GM23248 (cell line): ENCODE measurements at regions not wholly inside any gene's neighbourhood (a gene's known extent, or its start where the extent isn't known, plus 50 kb on each side); places are given as distances from the start of the nearest gene placed in this dataset.

Experiments
- DNase-seq: peaks from one replicate; pipeline ENCODE4 v3.0.0-alpha.2; 2015
- H2AFZ ChIP-seq: fragments of 200-600 bp; sonication (generic); 2 replicates; pipeline ENCODE4 v1.6.1; 2016; ENCODE audit warnings: antibody characterized with exemption
- H3F3A ChIP-seq: fragments of 200-600 bp; sonication (generic); 2 replicates; pipeline ENCODE4 v1.6.1; 2016; ENCODE audit warnings: mild to moderate bottlenecking, antibody characterized with exemption, mixed run types; ENCODE audit not compliant: insufficient read depth
- H3K27ac ChIP-seq: fragments of 200-600 bp; sonication (generic); 2 replicates; pipeline ENCODE4 v1.5.1; 2016; ENCODE audit warnings: mild to moderate bottlenecking
- H3K27me3 ChIP-seq: fragments of 200-600 bp; sonication (generic); replicated peaks from 2 replicates; pipeline ENCODE4 v1.6.1; 2016; ENCODE audit warnings: mild to moderate bottlenecking; ENCODE audit not compliant: insufficient read depth
- H3K36me3 ChIP-seq: fragments of 200-600 bp; sonication (generic); 2 replicates; pipeline ENCODE4 v1.6.1; 2016; ENCODE audit warnings: low read depth, mild to moderate bottlenecking
- H3K4me1 ChIP-seq: fragments of 200-600 bp; sonication (generic); 2 replicates; pipeline ENCODE4 v1.6.1; 2016; ENCODE audit warnings: mild to moderate bottlenecking; ENCODE audit not compliant: insufficient read depth
- H3K4me2 ChIP-seq: fragments of 200-600 bp; sonication (generic); one replicate; pipeline ENCODE4 v1.6.1; 2016; ENCODE audit warnings: mild to moderate bottlenecking; ENCODE audit not compliant: unreplicated experiment
- H3K4me3 ChIP-seq: fragments of 200-600 bp; sonication (generic); 2 replicates; pipeline ENCODE4 v1.5.1; 2016; ENCODE audit warnings: mild to moderate bottlenecking
- H3K79me2 ChIP-seq: fragments of 200-600 bp; sonication (generic); 2 replicates; pipeline ENCODE4 v1.6.1; 2016; ENCODE audit warnings: mild to moderate bottlenecking; ENCODE audit not compliant: insufficient read depth
- H3K9ac ChIP-seq: fragments of 200-600 bp; sonication (generic); 2 replicates; pipeline ENCODE4 v1.6.1; 2016; ENCODE audit warnings: mild to moderate bottlenecking
- H3K9me2 ChIP-seq: fragments of 200-600 bp; sonication (generic); 2 replicates; pipeline ENCODE4 v1.6.1; 2016; ENCODE audit warnings: mixed run types, mild to moderate bottlenecking, moderate library complexity; ENCODE audit not compliant: insufficient read depth
- H3K9me3 ChIP-seq: fragments of 200-600 bp; sonication (generic); one replicate; pipeline ENCODE4 v1.6.1; 2017; ENCODE audit warnings: low read depth
- H4K20me1 ChIP-seq: fragments of 200-600 bp; sonication (generic); 2 replicates; pipeline ENCODE4 v1.6.0; 2016; ENCODE audit not compliant: insufficient read depth
- EZH2 ChIP-seq: fragments of 200-600 bp; sonication (generic); IDR thresholded peaks from 2 replicates; pipeline ENCODE4 v1.6.1; 2018; ENCODE audit warnings: antibody characterized with exemption, mild to moderate bottlenecking; ENCODE audit not compliant: insufficient read depth, poor library complexity, severe bottlenecking
- EZH2phosphoT487 ChIP-seq: fragments of 200-600 bp; sonication (generic); IDR thresholded peaks from 2 replicates; pipeline ENCODE4 v1.6.1; 2018; ENCODE audit warnings: antibody characterized with exemption, moderate library complexity, mild to moderate bottlenecking, low read depth; ENCODE audit not compliant: insufficient read depth
- WGBS, 2 experiments: methylation state at CpG; one replicate each; pipeline ENCODE4 v1.1.6; 2015 to 2017; ENCODE audit warnings: low lambda C conversion rate in 2 of 2, low coverage in 1 of 2; ENCODE audit errors: missing lambda C conversion rate in 2 of 2; 5-methylcytosine and 5-hydroxymethylcytosine counted together
- in situ Hi-C: fragments of 300-500 bp; cut with MboI; formaldehyde crosslinking; loops from 2 replicates; pipeline ENCODE4 v1.15.0; 2020

DNA sequence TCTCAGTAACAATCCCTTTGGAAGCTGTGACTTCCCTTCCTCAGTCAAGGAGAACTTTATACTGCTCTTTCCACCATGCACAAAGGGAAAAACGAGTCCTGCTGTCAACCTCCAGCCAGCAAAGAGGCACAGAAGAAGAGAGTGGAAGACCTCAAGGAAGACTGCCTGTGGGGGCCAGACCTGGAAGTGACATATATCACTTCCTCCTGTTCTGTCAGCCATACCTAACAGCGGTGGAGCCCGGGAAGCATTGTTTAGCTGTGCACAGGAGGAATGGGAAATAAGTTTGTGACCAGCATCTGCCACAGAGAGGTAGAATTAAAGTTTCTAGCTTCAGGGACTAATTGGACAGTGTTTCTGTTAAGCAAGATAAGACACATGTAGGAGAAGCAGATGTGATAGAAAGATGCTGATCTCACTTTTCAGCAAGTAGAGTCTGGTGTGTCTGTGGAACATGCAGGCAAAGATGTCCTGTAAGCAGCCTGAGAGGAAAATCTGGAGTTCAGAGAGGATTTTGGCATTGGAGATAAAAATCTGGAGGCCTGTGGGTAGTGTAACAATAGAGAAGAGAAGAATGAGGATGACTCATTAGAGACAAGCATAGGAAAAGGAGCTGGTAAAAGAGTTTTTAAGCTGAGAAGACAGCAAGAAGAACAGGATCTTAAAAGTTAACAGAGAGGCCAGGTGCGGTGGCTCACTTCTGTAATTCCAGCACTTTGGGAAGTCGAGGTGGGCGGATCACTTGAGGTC lies 141.6 kb upstream of the CPSF6 start:
- H3F3A ChIP-seq, result peaks cover 16% of the 10 kb centered on the region; the same call in 1 of the 2 replicates
- H3K4me1 ChIP-seq, result peaks cover 18% of the 10 kb centered on the region
- H3K27me3 ChIP-seq, result peaks cover 19% of the 10 kb centered on the region
- no peak overlapping the region for H3K4me3 ChIP-seq
- DNase-seq, result peak; percentile 72
- H4K20me1 ChIP-seq, result no peaks in the 10 kb centered on the region
- no peak for TF ChIP-seq EZH2
- TF ChIP-seq EZH2phosphoT487, result no peak
- H3K9ac ChIP-seq, result no peak overlapping the region
- H3K9me2 ChIP-seq, result no peaks in the 10 kb centered on the region
- H2AFZ ChIP-seq, result no peak overlapping the region
- H3K9me3 ChIP-seq, result no peaks in the 10 kb centered on the region
- in situ Hi-C loops, result no loop called here
- H3K79me2 ChIP-seq, result no peaks in the 10 kb centered on the region
- no peaks in the 10 kb centered on the region for H3K36me3 ChIP-seq
- H3K27ac ChIP-seq, result no peak overlapping the region
- 18 to 20% methylated on average over 6 of the region's 6 CpGs for WGBS, 2 experiments
- no peak overlapping the region for H3K4me2 ChIP-seq

DNA sequence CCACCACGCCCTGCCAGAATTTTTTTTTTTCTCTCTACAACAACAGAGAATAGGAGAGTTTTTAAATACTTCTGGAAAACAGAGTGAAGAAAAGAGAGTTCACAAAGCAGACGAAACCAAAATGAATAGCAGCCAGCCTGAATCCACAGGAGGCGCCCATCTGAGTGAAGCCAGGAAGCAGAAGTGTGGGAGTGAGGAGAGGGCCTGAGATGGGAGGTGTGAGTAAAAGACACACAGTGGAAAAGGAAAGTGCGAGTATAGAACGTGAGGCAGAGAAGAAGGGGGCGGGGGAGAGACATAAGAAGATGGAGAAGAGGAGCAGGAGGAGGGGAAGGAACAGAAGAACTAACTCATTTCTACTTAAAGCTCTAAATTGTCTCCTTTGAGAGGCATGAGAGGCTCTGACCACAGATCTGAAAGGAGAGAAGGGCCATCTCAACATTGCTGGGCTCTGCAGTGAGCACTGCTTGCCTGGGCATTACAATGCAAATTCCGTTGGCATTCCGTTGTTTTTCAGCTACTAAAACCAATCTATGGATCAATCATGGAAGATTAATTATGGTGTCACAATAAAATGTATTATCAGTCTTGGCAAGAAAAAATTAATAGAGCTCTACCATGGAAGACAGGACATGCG lies 140.1 kb upstream of the CPSF6 start:
- Histone ChIP-seq H4K20me1 (no peaks in the 10 kb centered on the region), H3K27me3 (0 out of 2 replicates have a peak, but pooled peaks cover 7% of the 10 kb centered on the region), H3K79me2 (no peaks in the 10 kb centered on the region), H3K4me1 (peaks cover 18% of the 10 kb centered on the region), H3K27ac (no peak overlapping the region), H3K9ac (no peak overlapping the region), H3K36me3 (no peaks in the 10 kb centered on the region), H3K9me3 (no peaks in the 10 kb centered on the region), H3K9me2 (no peaks in the 10 kb centered on the region), H2AFZ (no peak overlapping the region), H3F3A (peaks cover 16% of the 10 kb centered on the region; the same call in 1 of the 2 replicates), H3K4me3 (no peak overlapping the region), H3K4me2 (no peak overlapping the region)
- no peak for TF ChIP-seq EZH2
- TF ChIP-seq EZH2phosphoT487, result no peak
- 45 to 49% methylated on average over 9 of the region's 9 CpGs for WGBS, 2 experiments
- no peak for DNase-seq
- in situ Hi-C loops, result no loop called here

DNA sequence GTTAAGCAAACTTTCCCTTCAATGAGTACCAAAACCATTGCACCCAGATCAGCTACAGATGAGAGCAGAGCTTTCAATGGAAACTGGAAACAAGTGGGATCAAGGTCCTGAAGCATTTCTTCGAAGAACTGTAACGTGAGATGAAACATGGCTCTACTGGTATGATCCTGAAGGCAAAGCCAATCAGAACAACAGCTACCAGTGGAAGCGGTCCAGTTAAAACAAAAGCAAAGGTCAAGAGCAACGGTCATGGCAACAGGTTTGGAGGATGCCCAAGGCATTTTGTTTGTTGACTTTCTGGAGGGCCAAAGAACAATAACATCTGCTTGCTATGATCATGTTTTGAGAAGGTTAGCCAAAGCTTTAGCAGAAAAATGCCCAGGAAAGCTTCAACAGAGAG lies 137.9 kb upstream of the CPSF6 start:
- no peak for TF ChIP-seq EZH2phosphoT487
- no peak for TF ChIP-seq EZH2
- no peak for DNase-seq
- 15 to 17% methylated on average over 4 of the region's 4 CpGs for WGBS, 2 experiments
- no peaks in the 10 kb centered on the region for H3K79me2 ChIP-seq
- no peaks in the 10 kb centered on the region for H3K9me3 ChIP-seq
- H3K27me3 ChIP-seq, result 0 out of 2 replicates have a peak, but pooled peaks cover 7% of the 10 kb centered on the region
- H3K4me3 ChIP-seq, result no peak overlapping the region
- H3K9me2 ChIP-seq, result no peaks in the 10 kb centered on the region
- 0 out of 2 replicates have a peak overlapping the region, but pooled peaks have one; percentile 2 for H2AFZ ChIP-seq
- H4K20me1 ChIP-seq, result no peaks in the 10 kb centered on the region
- H3K9ac ChIP-seq, result no peak overlapping the region
- peaks cover 17% of the 10 kb centered on the region for H3K4me1 ChIP-seq
- in situ Hi-C loops, result no loop called here
- no peaks in the 10 kb centered on the region for H3K36me3 ChIP-seq
- H3F3A ChIP-seq, result peaks cover 15% of the 10 kb centered on the region; the same call in 1 of the 2 replicates
- no peak overlapping the region for H3K27ac ChIP-seq
- no peak overlapping the region for H3K4me2 ChIP-seq

DNA sequence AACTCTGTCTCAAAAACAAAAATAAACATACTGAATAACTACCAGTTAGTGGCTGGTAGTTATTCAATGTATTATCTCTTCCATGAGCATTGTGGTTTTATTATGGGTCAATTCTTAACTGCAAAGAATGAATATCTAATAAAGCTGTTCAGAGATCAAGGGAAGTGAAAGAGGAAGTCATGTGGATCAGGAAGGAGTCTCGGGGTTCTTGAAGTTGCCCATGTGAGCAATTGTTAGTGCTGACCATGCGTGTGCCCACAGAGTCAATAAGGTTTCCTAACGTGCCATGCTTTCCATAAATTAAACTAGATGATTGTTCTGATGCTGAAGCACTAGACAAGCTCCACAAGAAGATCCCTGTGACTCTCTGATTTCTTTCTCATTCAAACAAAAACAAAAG lies 136.5 kb upstream of the CPSF6 start:
- H3K4me1 ChIP-seq, result peaks cover 8% of the 10 kb centered on the region
- no peak overlapping the region for H3K4me3 ChIP-seq
- DNase-seq, result no peak
- H4K20me1 ChIP-seq, result no peaks in the 10 kb centered on the region
- no peak overlapping the region for H3K27ac ChIP-seq
- H2AFZ ChIP-seq, result no peak overlapping the region
- TF ChIP-seq EZH2, result no peak
- no peak for TF ChIP-seq EZH2phosphoT487
- in situ Hi-C loops, result no loop called here
- no peaks in the 10 kb centered on the region for H3K9me2 ChIP-seq
- H3K9ac ChIP-seq, result no peak overlapping the region
- 0 out of 2 replicates have a peak, but pooled peaks cover 7% of the 10 kb centered on the region for H3K27me3 ChIP-seq
- no peaks in the 10 kb centered on the region for H3K79me2 ChIP-seq
- H3F3A ChIP-seq, result peaks cover 1% of the 10 kb centered on the region; the same call in 1 of the 2 replicates
- no peak overlapping the region for H3K4me2 ChIP-seq
- no peaks in the 10 kb centered on the region for H3K9me3 ChIP-seq
- WGBS, 2 experiments, result 66 to 67% methylated on average over 3 of the region's 3 CpGs
- no peaks in the 10 kb centered on the region for H3K36me3 ChIP-seq
